ENCODE measurements at regions not wholly inside any gene's neighbourhood (a gene's known extent, or its start where the extent isn't known, plus 50 kb on each side); places are given as distances from the start of the nearest gene placed in this dataset.

GRCh38 chr3:153619268-153619667, 457.2 kb downstream of the RAP2B start:
- H3K4me1 ChIP-seq (ENCODE audit: control insufficient read depth, low read length) = peaks cover 41% of the 10 kb centered on the region
- H3K27me3 ChIP-seq (ENCODE audit: control insufficient read depth, low read length) = no peaks in the 10 kb centered on the region
- H3K4me3 ChIP-seq (ENCODE audit: low read length) = no peak overlapping the region
- no peak overlapping the region for H3K4me2 ChIP-seq (ENCODE audit: low read length)
- H3K9me2 ChIP-seq (replicated peaks; ENCODE audit: control insufficient read depth, low read length) = no peaks in the 10 kb centered on the region
- TF ChIP-seq EZH2phosphoT487 (IDR thresholded peaks at IDR 0.05; ENCODE audit: borderline replicate concordance, low read length) (no peak), CTCF (IDR thresholded peaks at IDR 0.05; ENCODE audit: low read depth, low read length, poor library complexity, severe bottlenecking) (no peak)
- peaks cover 7% of the 10 kb centered on the region; the same call in 1 of the 2 replicates for H3K9me3 ChIP-seq (ENCODE audit: control insufficient read depth, insufficient read depth, low read length)
- H3K79me2 ChIP-seq (ENCODE audit: control insufficient read depth, low read length) = no peaks in the 10 kb centered on the region
- peaks cover 7% of the 10 kb centered on the region for H3K36me3 ChIP-seq (ENCODE audit: control insufficient read depth, low read length)
- no peak overlapping the region for H3K27ac ChIP-seq (ENCODE audit: low read depth, low read length)
- H4K20me1 ChIP-seq (ENCODE audit: control insufficient read depth, insufficient read depth, low read depth, low read length) = no peaks in the 10 kb centered on the region
- peaks cover 10% of the 10 kb centered on the region for H3F3A ChIP-seq (ENCODE audit: control insufficient read depth, insufficient read depth)

GRCh38 chr3:153621953-153622352, 459.9 kb downstream of the RAP2B start:
- Histone ChIP-seq H3K9me3 (ENCODE audit: control insufficient read depth, insufficient read depth, low read length) (peaks cover 7% of the 10 kb centered on the region; the same call in 1 of the 2 replicates), H3K4me1 (ENCODE audit: control insufficient read depth, low read length) (peaks cover 68% of the 10 kb centered on the region), H3K4me2 (ENCODE audit: low read length) (peak overlapping the region; percentile 72), H3K27me3 (ENCODE audit: control insufficient read depth, low read length) (no peaks in the 10 kb centered on the region), H3K36me3 (ENCODE audit: control insufficient read depth, low read length) (peaks cover 12% of the 10 kb centered on the region), H3K79me2 (ENCODE audit: control insufficient read depth, low read length) (no peaks in the 10 kb centered on the region), H3K9me2 (replicated peaks; ENCODE audit: control insufficient read depth, low read length) (no peaks in the 10 kb centered on the region), H3K27ac (ENCODE audit: low read depth, low read length) (peak overlapping the region; percentile 82), H4K20me1 (ENCODE audit: control insufficient read depth, insufficient read depth, low read depth, low read length) (no peaks in the 10 kb centered on the region), H3F3A (ENCODE audit: control insufficient read depth, insufficient read depth) (peaks cover 26% of the 10 kb centered on the region), H3K4me3 (ENCODE audit: low read length) (peak overlapping the region; percentile 62)
- TF ChIP-seq CTCF (IDR thresholded peaks at IDR 0.05; ENCODE audit: low read depth, low read length, poor library complexity, severe bottlenecking) (no peak), EZH2phosphoT487 (IDR thresholded peaks at IDR 0.05; ENCODE audit: borderline replicate concordance, low read length) (no peak)

- Histone ChIP-seq H4K20me1 (ENCODE audit: control insufficient read depth, insufficient read depth, low read depth, low read length) (no peaks in the 10 kb centered on the region), H3K4me2 (ENCODE audit: low read length) (peak overlapping the region; percentile 67), H3K4me3 (ENCODE audit: low read length) (peak overlapping the region; percentile 46), H3K27me3 (ENCODE audit: control insufficient read depth, low read length) (no peaks in the 10 kb centered on the region), H3F3A (ENCODE audit: control insufficient read depth, insufficient read depth) (peaks cover 26% of the 10 kb centered on the region), H3K36me3 (ENCODE audit: control insufficient read depth, low read length) (peaks cover 12% of the 10 kb centered on the region), H3K79me2 (ENCODE audit: control insufficient read depth, low read length) (no peaks in the 10 kb centered on the region), H3K9me2 (replicated peaks; ENCODE audit: control insufficient read depth, low read length) (no peaks in the 10 kb centered on the region), H3K27ac (ENCODE audit: low read depth, low read length) (peak overlapping the region; percentile 82), H3K4me1 (ENCODE audit: control insufficient read depth, low read length) (peaks cover 86% of the 10 kb centered on the region), H3K9me3 (ENCODE audit: control insufficient read depth, insufficient read depth, low read length) (peaks cover 7% of the 10 kb centered on the region; the same call in 1 of the 2 replicates)
- TF ChIP-seq CTCF (IDR thresholded peaks at IDR 0.05; ENCODE audit: low read depth, low read length, poor library complexity, severe bottlenecking) = no peak
- TF ChIP-seq EZH2phosphoT487 (IDR thresholded peaks at IDR 0.05; ENCODE audit: borderline replicate concordance, low read length) = no peak
These were observed 461.8 kb downstream of the RAP2B start for GRCh38 chr3:153623834-153624233.
